Stimulated activated CD4-positive, alpha-beta T cell treated with anti-CD3 and anti-CD28 coated beads, Interleukin-12 subunit alpha, Interleukin-12 subunit beta, amount 100 ng/mL, for 4 hours (primary cell): ENCODE measurements at regions not wholly inside any gene's neighbourhood (a gene's known extent, or its start where the extent isn't known, plus 50 kb on each side); places are given as distances from the start of the nearest gene placed in this dataset.
"Not testable (repeated sequence)": the region's sequence is repeated elsewhere in the genome, so short reads cannot be mapped to it uniquely, and the experiment has no call there.

Source experiments
- DNase-seq: peaks from one replicate; pipeline ENCODE4 v3.0.0-alpha.2; 2020

GRCh38 chr2:82256983-82257632, 1952.6 kb upstream of the LRRTM1 start:
- no peak for DNase-seq

DNA sequence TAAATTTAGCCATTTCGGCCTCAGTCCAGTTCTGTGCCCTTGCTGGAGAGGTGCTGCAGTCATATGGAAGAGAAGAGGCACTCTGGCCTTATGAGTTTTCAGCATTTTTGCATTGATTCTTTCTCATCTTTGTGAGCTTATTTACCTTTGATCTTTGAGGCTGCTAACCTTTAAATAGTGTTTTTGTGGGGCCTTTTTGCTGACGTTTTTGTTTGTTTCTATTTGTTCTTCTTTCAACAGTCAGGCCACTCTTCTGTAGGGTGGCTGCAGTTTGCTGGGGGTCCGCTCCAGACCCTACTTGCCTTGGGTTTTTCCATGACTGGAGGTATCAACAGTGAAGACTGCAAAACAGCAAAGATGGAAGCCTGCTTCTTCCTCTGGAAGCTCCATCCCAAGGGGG, 1951.7 kb upstream of the LRRTM1 start:
- no peak for DNase-seq

GRCh38 chr2:82254728-82255127, 1950.2 kb upstream of the LRRTM1 start:
- no peak for DNase-seq

- no peak for DNase-seq
Measured at GRCh38 chr2:82246220-82246775, 1941.7 kb upstream of the LRRTM1 start.

DNA sequence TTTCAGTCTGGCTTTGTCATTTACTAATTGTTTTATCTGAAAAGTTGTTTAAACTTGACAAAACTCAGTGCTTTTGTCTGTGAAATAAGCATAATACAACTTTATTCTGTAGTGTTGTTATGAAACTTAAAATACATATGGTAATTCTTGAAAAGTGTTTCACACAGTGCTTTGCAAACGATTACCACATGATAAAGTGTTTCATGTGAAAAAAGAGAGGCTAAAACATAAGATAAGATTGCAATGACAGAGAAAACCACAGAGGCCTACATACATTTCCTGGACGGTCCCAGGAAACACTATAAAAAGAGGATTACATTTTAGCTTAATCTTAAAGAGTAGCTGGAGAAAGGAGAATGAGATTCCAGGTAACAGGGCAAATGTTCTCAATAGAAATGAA, 1934.6 kb upstream of the LRRTM1 start:
- no peak for DNase-seq

GRCh38 chr2:82237994-82238662, 1933.6 kb upstream of the LRRTM1 start:
- DNase-seq, result no peak

DNA sequence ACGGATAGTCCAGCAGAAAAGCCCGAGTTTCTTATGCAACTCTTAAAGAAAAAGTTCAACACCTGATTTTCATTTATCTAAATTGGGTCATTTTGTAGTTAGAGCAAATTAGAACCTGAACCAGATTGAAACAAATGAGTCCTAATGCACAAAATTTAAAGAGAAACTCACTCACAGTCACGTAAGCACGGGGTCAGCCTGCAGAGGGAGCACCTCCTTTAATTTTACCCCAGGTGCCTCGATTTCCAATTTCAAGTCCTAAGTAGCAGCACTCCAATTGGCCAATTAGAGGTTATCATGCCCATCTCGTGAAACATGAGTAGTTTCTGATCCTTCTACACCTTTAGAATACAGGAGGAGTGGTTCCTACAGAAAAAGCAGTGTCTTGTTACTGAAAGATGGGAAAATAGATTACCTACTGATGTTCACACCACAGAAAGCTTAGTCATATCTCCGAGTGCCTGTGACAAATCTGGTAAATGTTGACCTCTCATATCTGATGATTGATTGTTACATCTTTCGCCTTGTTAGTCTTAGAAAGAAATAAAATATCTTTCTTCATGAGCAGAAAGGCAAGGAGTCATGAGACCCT, 1929.8 kb upstream of the LRRTM1 start:
- DNase-seq, result no peak

GRCh38 chr2:82233806-82234205, 1929.3 kb upstream of the LRRTM1 start:
- no peak for DNase-seq

- no peak for DNase-seq
Measured at GRCh38 chr2:82230406-82230805, 1925.9 kb upstream of the LRRTM1 start.

- DNase-seq, result no peak
Measured at GRCh38 chr2:82226441-82226840, 1921.9 kb upstream of the LRRTM1 start.

DNA sequence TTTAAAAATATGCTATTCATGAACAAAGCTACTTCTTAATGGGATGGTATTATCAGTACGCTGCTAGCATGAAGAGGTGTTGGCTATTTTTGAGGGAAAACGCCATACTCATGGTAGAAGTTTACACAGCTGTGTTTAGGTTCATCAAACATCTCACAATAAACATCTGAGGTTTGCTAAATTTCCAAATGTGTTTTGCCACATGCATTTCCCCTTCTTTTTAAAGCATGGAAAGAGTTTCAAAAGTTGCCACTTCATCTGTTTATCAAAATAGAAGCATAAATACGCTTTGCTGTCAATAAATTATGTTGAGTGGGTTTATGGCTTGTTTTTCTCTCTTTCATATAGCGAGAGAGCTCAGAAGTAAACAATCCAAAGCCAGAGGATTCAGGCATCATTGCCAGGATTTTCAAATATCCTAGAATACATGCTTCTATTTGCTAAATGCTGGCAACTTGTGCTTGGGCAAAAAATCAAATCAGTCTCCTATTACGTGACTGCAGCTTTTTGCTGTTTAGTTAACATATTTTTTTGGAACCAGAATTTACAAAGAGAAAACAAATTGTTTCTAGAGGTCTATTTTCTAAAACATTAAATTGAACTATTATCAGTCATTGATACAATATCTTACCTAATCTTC, 1919.9 kb upstream of the LRRTM1 start:
- DNase-seq, result no peak

DNA sequence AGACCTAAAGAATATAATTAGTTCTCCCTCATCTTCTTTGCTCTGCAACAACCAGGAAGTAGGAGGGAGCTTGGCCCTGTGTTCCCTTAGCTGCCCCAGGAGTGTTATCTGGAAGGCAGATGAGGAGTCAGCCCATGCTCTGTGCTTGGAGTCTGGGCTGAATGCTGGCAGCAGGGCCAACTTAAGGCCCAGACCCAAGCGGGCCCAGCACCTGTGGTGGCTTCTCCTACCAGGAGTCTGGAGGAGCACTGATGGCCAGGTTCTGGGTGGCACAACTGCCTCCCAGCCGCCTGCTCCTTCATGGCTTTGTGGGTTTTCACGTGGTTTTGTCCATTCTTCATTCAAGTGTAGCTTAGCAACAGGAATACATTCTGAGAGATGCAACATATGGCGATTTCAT, 1910.7 kb upstream of the LRRTM1 start:
- DNase-seq, result no peak

GRCh38 chr2:82199493-82199852, 1894.9 kb upstream of the LRRTM1 start:
- no peak for DNase-seq

GRCh38 chr2:82198809-82199492, 1894.4 kb upstream of the LRRTM1 start:
- DNase-seq, result no peak

- no peak for DNase-seq
Measured at GRCh38 chr2:82182270-82182669, 1877.7 kb upstream of the LRRTM1 start.

DNA sequence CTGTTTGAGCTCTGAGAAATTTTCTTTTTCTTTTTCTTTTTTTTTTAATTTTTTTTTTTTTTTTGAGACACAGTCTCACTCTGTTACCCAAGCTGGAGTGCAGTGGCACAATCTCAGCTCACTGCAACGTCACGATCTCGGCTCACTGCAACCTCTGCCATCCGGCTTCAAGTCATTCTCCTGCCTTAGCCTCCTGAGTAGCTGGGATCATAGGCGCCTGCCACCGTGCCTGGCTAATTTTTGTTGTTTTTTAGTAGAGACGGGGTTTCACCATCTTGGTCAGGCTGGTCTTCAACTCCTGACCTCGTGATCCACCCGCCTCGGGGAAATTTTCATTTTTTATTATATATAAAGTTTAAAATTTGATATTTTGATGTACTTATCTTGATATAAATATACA, 1870.7 kb upstream of the LRRTM1 start:
- not testable (repeated sequence) for DNase-seq

- no peak for DNase-seq
Measured at GRCh38 chr2:82172483-82172882, 1867.9 kb upstream of the LRRTM1 start.

- no peak for DNase-seq
Measured at GRCh38 chr2:82169379-82169778, 1864.8 kb upstream of the LRRTM1 start.

DNA sequence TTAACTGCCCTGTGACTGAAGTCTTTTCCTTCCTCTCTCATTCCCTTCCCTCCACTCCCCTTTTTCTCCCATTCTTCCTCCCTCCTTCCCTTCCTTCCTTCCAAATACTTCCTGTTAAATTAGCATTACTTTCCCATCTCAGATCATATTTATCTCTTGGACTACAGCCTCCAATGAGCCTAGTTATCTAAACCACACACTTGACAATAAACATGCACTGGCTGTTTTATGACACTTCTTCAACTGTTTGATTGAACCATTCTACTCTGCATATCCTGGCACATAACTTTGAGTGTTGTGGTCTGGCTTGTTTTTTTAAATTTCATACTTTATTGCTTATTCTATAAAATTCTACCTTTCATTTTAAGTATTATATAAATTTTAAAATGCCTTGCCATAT, 1860.8 kb upstream of the LRRTM1 start:
- no peak for DNase-seq

GRCh38 chr2:82158150-82158549, 1853.6 kb upstream of the LRRTM1 start:
- DNase-seq, result no peak

- no peak for DNase-seq
Measured at GRCh38 chr2:82155469-82155868, 1850.9 kb upstream of the LRRTM1 start.

- no peak for DNase-seq
Measured at GRCh38 chr2:82143343-82143742, 1838.8 kb upstream of the LRRTM1 start.

DNA sequence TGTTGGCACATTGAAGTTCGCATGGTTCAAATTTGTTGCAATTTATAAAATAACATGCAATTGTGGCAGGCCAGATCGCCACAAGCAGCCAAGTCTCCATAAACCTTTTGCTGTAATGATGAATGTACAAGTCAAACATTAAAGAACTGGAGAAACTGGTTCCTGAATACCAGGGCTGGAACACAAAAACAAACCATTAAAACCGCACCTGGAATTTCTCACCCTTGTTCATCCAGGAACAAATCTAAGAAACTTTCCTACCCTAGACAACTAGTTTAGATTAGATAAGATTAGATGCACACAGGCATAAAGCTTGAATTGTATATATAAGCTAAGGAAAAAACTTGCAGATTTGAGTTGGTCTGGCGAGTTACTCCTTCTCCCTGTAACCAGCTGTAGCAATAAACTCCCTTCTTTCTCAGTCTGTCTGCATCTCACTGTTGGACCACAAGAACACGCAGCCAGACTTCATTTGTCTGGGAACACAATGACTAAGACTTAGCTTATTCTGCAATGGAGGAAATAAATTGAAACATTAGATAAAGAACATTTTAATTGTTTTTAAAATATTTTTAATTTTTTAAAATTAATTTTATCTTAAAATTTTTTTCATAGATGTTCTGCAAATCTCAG, 1835.5 kb upstream of the LRRTM1 start:
- DNase-seq, result no peak
